GM12891 (cell line): ENCODE measurements at regions not wholly inside any gene's neighbourhood (a gene's known extent, or its start where the extent isn't known, plus 50 kb on each side); places are given as distances from the start of the nearest gene placed in this dataset.

Experiments
- PAX5 ChIP-seq: IDR thresholded peaks from 2 replicates; pipeline ENCODE4 v1.6.1; 2011; ENCODE audit warnings: low read length, moderate library complexity, mild to moderate bottlenecking; ENCODE audit not compliant: insufficient read depth, severe bottlenecking
- POLR2A ChIP-seq: IDR thresholded peaks from 2 replicates; pipeline ENCODE4 v1.6.1; 2011; ENCODE audit warnings: low read depth, low read length, control low read depth
- POLR2AphosphoS5 ChIP-seq: IDR thresholded peaks from 2 replicates; pipeline ENCODE4 v1.6.1; 2011; ENCODE audit warnings: low read depth, low read length, control low read depth
- SPI1 ChIP-seq: IDR thresholded peaks from 2 replicates; pipeline ENCODE4 v1.6.1; 2011; ENCODE audit warnings: low read depth, low read length, control low read depth
- TAF1 ChIP-seq: IDR thresholded peaks from 2 replicates; pipeline ENCODE4 v1.6.1; 2011; ENCODE audit warnings: low read depth, low read length, control low read depth

GRCh38 chr9:6096821-6097220, 81.4 kb upstream of the RANBP6 start:
- TF ChIP-seq POLR2AphosphoS5, result no peak
- TF ChIP-seq POLR2A, result no peak
- TF ChIP-seq TAF1, result no peak
- no peak for TF ChIP-seq PAX5
- TF ChIP-seq SPI1, result no peak
